Activated T-helper 1 cell treated with anti-CD3 and anti-CD28 coated beads, Interleukin-12 subunit alpha, Interleukin-12 subunit beta, Interleukin-2, Interleukin-4 antibody, amounts not matched to agents 30 ng/mL and 10 ng/mL and 1 ng/mL, durations not matched to agents 14 hours and 24 hours and 36 hours (primary cell): ENCODE measurements at regions not wholly inside any gene's neighbourhood (a gene's known extent, or its start where the extent isn't known, plus 50 kb on each side); places are given as distances from the start of the nearest gene placed in this dataset.

ENCODE experiments used
- DNase-seq: peaks from one replicate; pipeline ENCODE4 v3.0.0; 2021; ENCODE audit warnings: low spot score
- H3K27ac Mint-ChIP-seq: one replicate; pipeline ENCODE4 v1.8.0; 2021; ENCODE audit warnings: mild to moderate bottlenecking, mixed read lengths
- H3K27me3 Mint-ChIP-seq: one replicate; pipeline ENCODE4 v1.8.0; 2022; ENCODE audit warnings: mild to moderate bottlenecking, moderate library complexity, mixed read lengths; ENCODE audit not compliant: insufficient read depth
- H3K36me3 Mint-ChIP-seq: one replicate; pipeline ENCODE4 v1.8.0; 2021; ENCODE audit warnings: low read depth, mixed read lengths
- H3K4me1 Mint-ChIP-seq: one replicate; pipeline ENCODE4 v1.8.0; 2021; ENCODE audit warnings: low read depth, mixed read lengths
- H3K4me3 Mint-ChIP-seq: one replicate; pipeline ENCODE4 v1.8.0; 2021; ENCODE audit warnings: mild to moderate bottlenecking, moderate library complexity, mixed read lengths
- H3K9me3 Mint-ChIP-seq: one replicate; pipeline ENCODE4 v1.8.0; 2021; ENCODE audit warnings: mixed read lengths
- intact Hi-C: fragments of 100-400 bp; cut with micrococcal nuclease; formaldehyde crosslinking; loops from one replicate; pipeline ENCODE4 v1.15.1; 2024

- H3K4me3 Mint-ChIP-seq = no peak overlapping the region
- no peak for DNase-seq
Measured at GRCh38 chr3:84904816-84905555, 53.8 kb upstream of the CADM2 start.

GRCh38 chr3:84905556-84905920 lies 53.3 kb upstream of the CADM2 start:
- no peaks in the 10 kb centered on the region for H3K4me1 Mint-ChIP-seq
- H3K27me3 Mint-ChIP-seq = no peaks in the 10 kb centered on the region
- no peak overlapping the region for H3K4me3 Mint-ChIP-seq
- peaks cover 6% of the 10 kb centered on the region for H3K9me3 Mint-ChIP-seq
- no peaks in the 10 kb centered on the region for H3K36me3 Mint-ChIP-seq
- H3K27ac Mint-ChIP-seq = no peak overlapping the region
- DNase-seq = no peak
- intact Hi-C loops = no loop called here

More at GRCh38 chr3:84904816-84905555, 53.8 kb upstream of the CADM2 start:
- peaks cover 6% of the 10 kb centered on the region for H3K9me3 Mint-ChIP-seq
- H3K27me3 Mint-ChIP-seq = no peaks in the 10 kb centered on the region
- intact Hi-C loops = no loop called here
- H3K27ac Mint-ChIP-seq = no peak overlapping the region
- H3K4me1 Mint-ChIP-seq = no peaks in the 10 kb centered on the region
- H3K36me3 Mint-ChIP-seq = no peaks in the 10 kb centered on the region

DNA sequence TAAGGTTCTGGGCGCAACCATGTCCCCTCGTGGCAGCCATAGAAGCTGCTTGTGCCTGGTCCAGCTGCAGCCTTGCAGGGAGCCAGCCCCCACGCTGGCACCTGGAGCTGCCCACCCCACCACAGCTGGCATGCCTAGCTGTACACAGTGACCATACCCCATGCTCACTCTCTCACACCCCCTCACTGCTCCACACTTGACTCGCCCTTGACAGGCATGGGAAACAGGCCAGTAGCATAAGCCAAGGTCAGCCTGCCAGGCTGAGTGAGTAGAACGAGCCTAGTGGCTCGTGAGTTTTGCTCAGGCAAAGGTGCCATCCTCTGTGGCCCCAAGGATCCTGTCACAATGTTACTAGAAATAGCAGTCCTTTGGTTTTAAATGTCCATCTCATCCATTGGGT lies 52.7 kb upstream of the CADM2 start:
- Mint-ChIP-seq H3K4me1 (no peaks in the 10 kb centered on the region), H3K36me3 (no peaks in the 10 kb centered on the region), H3K4me3 (no peak overlapping the region), H3K27ac (no peak overlapping the region), H3K27me3 (no peaks in the 10 kb centered on the region), H3K9me3 (peaks cover 6% of the 10 kb centered on the region)
- DNase-seq = no peak
- intact Hi-C loops = no loop called here
